Left forelimb (tissue), 1 donor: ENCODE measurements at regions not wholly inside any gene's neighbourhood (a gene's known extent, or its start where the extent isn't known, plus 50 kb on each side); places are given as distances from the start of the nearest gene placed in this dataset.
A peak's percentile ranks its signal among the peaks of the same experiment; 100 is the strongest.

Source experiments
- DNase-seq: peaks from one replicate; pipeline ENCODE4 v3.0.0-alpha.2; 2018; ENCODE audit warnings: low spot score

DNA sequence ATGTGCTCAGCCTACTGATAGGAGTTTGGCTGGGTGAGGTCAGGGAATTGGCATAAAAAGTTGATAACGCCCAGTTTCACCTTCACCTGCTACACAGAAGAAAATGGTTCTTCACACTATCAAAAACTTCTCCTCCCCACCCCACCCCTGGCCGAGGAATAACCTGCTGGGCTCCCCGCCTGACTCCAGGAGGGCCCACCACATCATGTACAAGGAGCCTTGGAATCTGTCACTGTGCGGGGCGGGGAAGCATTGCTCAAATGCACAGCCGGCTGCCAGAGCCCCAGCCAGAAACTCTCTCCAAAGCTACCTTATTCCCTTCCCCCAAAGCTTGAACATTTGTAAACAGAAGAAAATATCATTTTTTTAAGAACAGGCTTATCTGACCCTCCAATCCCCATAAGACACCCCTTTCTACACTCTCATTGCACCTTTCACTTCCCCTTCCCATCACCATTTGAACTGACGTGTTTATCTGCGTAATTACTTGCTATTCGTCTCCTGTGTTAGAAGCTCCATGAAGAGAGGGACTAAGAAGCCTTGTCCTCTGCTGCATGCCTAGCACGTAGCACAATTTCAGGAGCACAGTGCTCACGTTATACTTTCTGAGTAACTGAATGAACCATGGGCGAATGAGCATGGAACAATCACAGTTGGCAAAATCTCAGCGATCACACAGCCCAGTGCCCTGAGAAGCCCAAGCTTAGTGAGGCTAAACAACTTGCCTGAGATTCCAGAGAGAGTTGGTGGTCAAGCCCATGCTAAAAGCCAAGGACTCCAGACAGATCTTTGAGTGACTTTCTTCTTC, 82.9 kb downstream of the HES1 start:
- DNase-seq = no peak

DNA sequence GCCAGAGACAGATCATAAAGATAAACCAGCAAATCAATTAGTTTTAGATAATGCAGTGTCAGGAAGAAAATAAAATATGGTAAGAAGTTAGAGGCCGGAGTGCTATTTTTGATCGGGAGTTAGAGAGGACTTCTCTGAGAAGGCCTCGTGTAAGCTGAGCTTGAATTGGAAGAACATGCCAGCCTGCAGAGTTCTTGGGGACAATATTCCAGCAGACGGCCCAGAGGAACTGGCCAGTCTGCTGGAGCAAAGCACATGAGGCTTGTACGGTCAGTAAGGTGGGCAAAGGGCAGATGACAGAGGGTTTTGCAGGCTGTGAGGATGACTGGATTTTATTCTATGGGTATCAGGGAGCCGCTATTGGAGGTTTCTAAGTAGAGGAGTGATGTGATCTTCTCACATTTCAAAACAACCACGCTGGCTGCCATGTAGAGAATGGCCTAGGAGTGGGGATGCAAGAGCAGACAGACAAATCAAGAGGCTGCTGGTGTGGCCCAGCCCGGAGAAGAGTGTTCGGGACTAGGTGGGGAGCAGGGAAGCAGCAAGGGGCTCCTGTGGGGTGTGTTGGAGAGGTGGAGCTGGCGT, 84.0 kb downstream of the HES1 start:
- no peak for DNase-seq

DNA sequence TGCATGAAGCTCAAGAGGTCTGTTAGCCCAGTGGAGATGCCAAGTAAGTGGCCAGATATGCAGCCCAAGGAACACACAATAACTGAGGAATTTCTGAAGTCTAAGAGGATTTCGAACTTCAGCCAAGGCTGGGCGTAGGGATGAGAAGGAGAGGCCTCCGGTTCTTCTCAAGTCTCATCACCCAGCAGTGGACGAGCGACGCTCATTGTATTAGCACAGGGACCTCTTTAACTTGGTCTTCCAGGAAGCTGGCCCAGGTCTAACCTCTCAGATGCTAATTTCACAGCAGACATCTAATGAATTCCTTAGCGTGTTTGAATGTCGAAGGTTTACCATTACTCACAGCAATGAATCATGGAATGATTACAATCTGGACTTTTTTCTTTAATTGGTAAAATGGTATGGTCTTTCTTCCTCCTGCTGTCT, 85.0 kb downstream of the HES1 start:
- no peak for DNase-seq

DNA sequence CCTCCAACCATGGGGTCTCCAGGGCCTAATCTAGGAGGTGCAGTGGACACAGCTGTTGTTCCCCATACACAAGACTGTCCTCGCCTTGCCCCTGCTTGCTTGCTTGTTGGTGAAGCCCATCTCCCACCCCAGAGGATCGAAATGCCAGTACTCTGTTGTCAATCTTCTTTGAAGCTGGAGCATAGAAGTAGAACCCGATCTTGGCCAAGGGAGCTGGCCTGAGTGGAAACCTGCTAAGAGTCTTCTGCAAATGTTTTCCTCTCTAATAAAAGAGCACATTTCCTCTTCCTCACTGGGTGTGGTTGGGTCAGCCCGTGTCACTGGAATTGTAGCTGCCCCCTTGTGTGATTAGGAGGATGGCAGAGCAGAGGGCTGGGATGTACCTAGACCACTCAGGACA, 85.4 kb downstream of the HES1 start:
- no peak for DNase-seq

DNA sequence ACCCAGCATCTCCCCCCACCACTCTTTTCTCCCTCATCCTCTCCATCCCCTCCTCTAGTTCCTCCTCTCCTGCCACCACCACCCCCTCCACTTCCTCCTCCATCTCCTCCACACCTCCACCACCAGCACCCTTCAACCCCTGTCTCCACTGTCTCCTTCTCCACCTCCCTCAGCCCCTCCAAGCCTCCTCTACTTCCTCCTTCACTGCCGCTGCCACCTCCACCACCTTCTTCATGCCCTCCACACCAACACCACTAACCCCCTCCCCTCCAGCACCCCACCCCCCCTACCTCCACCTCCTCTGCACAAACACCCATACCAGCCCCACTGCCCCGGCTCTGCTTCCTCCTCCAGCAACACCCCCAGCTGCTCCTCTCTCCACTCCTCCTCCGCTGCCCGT, 88.0 kb downstream of the HES1 start:
- no peak for DNase-seq

DNA sequence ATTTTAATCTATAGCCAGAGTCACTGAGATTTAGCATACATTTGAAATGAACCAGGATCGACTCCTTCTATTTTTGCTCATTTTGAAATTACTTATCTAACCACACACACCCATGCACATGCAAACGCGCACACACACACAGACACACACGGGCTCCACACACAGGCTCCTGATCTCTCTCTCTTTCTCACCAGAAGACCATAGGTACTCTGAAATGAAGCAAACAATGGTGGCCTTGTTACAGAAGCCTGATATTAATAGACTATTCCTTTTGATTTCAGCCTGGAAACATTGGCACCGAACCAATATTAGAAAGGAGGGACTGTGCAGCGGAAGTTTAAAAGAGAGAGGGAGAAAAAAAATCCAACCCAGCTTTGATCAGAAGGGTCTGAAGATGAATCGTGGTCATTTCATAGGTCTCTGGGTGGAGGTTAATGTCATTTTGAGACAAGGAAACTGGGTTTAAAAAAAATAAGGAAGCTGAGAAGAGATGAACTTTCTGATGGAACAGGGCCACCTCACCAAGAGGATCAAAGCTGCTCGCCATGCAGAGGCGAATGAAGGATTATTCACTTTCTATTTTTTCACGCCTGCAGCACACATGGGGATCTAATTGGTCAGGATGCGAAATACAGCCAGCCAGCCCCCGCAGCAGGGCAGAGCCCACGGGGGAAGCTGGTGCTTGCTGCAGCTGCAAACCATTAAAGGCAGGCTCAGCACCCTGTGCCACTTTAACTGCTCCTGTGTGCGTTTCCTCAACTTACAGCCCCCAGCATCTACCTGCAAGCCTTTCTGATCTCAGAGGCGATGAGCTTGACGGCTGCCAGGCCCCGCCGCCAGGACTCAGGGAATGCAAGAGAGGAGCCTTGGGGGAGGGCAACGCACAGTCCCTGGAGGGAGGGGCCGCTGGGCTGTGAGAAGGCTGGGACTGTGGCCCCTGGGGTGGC, 88.8 kb downstream of the HES1 start:
- no peak for DNase-seq

DNA sequence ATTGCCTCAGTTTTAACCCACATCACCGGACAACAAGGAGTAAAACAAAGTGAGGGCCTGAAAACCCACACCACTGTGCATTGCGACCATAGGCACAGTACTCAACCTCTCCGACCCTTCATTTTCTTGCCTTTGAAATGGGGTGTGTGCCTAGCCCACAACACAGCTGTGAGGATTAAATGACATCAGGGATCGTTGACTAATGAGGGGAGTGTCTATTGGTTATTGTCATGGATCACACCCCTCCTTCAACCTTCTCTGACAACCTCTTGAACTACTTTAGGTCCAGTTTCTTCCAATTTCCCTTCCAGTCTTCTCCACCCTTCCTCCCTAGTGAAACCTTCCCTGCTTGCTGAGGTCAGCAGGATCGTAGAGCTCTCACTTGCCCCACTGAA, 89.5 kb downstream of the HES1 start:
- no peak for DNase-seq

DNA sequence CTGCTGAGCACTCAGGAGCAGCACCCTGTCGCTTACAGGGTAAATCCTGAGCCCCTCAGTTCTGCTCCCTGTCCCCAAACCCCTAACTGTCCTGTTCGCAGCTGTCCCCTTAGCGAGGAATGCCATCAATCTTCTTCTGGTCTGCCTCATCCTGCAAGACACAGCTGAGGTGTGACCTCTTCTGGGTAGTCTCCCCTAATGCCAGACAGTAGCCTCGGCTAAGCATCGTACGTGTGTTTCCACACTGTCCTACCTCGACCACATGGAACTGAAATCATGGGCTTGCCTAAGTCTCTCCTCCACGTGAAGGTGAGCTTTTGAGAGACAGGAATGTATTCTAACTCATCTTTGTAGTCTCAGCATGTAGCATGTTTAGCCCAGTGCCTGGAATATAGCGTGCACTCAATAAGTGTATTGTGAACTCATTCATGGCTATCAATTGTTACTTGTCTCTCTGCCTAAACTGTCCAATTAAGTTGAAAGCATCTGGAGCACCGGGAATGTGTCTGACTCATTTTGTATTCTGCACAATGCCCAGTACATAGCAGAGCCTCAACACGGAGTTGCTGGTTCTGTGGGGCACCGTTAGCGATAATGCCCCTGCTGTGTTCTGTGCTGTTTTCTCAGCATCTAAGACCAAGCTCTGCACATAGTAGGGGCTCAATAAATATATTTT, 90.2 kb downstream of the HES1 start:
- DNase-seq = no peak

DNA sequence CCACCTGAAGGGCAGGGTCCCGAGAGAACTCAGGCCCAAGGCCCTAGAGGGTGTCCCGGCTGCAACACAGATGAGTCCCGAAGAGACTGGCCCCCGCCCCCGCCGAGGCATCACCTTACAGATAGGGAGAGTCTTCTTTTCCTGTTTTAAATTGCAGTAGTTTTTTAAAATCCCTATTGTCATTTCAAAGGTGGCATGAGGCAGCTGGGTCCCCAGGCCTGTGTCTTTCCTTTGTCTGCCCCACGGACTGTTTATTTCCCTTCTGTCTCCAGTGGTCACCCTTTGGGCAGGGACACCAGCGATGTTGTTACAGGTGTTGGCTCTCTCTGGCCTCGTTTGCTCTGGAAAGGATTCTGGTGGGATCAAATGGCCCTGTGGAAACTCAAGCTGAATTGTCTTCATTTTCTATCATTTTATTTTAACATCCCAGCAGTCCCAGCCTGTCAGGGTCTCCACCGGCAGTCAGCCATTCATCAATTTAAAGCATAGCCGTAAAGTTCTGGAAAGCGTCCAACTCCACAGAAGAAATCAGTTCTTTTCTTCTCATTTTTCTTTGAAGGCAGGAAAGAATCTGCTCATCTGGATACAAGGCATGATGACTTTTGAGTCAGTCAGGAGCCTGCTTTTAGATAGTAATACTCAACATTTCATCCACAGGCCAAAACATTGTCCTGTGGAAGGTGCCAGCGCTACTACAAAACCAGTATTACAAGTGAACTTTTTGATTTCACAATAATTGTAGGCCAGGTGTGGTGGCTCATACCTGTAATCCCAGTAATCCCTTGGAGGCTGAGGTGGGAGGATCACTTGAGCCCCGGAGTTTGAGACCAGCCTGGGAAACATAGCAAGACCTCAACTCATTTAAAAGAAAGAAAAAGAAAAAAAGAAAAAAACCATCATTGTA, 96.2 kb downstream of the HES1 start:
- DNase-seq = no peak

DNA sequence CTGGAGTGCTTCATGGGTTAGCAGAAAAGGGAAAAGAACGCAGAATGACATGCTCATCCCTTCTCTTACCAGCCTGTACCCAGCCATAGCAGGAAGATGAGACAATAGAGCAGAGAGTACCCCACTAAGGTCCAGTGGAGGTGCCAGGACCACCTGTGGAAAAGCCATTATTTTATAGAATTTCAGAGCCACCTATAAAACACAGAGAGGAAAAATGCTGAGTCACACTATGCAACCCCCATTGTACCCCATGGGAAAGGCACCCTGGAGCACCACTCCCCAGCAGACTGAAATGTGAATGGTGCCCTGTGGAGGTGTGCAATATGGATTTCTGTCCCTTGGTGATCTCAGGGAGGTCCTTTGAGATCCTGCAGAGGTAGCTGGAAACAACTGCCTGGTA, 97.2 kb downstream of the HES1 start:
- DNase-seq = no peak

DNA sequence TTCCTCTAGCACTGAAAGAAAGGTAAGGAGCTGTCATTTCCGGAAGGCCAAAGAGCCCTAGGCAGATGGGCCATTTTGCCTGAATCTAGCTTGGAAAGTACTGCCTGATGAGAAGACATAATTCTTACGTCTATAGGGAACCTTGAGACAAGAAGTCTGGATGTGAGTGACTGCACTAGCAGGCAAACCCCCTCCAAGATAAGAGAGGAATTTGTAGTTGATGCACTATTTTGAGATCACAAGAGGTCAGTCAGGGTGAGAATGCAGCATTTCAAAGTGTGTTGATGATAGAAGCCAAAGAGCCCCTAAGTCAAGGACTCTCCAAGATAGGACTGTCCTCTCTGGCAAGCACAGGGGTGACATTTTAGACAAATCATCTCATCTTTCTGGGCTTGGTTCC, 99.2 kb downstream of the HES1 start:
- DNase-seq = no peak

DNA sequence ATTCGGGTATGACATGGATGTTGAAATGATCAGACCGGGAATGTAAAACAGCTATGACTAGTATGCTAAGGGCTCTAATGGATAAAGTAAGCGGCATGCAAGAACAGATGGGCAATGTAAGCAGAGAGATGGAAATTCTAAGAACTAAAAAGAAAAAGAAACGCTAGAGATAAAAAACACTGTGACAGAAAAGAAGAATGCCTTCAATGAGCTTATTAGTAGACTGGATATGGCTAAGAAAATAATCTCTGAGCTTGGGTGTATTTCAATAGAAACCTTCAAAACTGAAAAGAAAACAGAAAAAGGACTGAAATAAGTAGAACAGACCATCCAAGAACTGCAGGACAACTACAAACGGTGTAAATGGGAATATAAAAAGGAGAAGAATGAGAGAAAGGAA, 101.2 kb downstream of the HES1 start:
- DNase-seq = no peak

DNA sequence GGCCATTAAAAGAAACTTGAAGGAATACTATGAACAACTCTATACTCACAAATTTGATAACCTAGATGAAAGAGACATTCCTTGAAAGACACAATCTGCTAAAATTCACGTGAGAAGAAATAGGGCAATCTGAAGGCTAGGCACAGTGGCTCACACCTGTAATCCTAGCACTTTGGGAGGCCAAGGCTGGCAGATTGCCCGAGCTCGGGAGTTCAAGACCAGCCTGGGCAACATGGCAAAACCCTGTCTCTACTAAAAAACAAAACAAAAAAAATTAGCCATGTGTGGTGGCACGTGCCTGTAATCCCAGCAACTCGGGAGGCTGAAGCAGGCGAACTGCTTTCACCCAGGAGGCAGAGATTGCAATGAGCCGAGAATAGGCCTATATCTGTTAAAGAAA, 104.8 kb downstream of the HES1 start:
- no peak for DNase-seq

DNA sequence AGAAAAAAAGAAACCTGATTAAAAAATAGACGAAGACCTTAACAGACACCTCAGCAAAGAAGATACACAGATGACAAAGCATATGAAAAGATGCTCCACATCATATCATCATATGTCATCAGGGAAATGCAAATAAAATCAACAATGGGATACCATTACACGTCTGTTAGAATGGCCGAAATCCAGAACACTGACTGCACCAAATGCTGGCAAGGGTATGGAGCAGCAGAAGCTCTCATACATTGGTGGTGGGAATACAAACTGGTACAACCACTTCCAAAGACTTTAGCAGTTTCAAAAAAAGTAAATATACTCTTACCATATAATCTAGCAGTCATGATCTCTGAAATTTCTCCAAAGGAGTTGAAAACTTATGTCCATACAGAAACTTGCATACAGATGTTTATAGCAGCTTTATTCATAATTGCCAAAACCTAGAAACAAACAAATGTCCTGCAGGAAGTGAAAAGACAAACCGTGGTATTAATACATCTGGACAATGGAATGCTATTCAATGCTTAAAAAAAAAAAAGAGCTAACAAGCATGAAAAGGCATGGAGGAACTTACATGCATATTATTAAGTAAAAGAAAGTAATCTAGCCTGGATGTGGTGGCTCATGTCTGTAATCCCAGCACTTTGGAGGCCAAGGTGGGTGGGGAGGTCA, 107.4 kb downstream of the HES1 start:
- no peak for DNase-seq

DNA sequence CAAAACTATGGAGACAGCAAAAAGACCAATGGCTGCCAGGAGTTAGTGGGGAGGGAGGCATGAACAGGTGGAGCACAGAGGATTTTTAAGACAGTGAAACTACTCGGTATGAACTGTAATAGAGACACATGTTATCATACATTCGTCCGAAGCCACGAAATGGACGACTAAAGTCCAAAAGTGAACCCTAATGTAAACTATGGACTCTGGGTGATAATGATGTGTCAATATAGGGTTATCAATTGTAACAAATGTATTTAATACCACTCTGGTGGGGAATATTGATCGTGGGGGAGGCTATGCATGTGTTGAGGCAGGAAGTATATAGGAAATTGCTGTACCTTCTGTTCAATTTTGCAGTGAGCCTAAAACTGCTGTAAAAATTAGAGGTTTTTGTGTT, 107.0 kb downstream of the CPN2 start:
- DNase-seq = no peak

DNA sequence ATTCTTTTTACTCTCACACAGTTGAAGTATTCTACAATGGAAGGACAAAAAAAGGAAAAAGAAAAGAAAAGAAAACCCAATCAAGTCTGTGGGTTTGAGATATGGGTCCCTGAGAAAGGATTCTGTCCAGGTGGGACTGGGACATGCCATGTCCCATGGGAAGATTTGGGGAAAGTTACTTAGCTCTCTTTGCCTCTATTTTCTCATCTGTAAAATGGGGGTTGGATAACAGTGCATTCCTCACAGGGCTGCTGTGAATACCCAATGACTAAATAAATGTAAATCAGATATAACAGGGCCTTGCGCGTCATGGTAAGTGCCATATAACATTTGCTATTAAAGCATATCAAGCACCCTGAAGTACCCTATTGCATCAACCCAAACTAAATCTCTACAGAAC, 105.7 kb downstream of the CPN2 start:
- no peak for DNase-seq

DNA sequence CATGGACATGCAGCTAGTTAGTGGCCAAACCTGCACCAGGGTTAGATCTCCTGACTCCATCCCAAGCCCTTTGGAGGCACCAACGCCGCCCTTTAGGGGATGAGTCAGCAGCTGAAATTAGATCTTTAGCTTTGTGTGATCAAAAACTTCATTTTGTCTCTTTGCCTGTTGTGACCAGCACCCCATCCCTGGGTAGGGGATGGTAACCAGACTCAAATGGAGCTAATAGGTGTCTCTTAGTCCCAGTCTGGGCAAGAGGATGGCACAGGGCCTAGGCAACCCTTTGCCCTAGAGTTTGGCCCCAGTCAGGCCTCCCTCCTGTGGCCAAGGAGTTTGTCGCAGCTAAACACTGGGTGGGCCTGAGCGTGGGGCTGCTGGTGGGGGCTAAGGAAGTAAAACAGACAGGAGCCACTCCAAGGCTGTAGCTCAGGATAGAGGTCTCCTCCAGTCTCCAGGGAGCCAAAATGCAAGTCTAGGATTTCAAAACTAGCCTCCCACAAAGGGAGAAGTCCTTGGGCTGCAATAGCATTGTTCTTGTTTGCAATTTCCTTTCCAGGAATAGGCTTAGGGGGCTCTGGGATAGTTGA, 105.1 kb downstream of the CPN2 start:
- peak; percentile 54 for DNase-seq

DNA sequence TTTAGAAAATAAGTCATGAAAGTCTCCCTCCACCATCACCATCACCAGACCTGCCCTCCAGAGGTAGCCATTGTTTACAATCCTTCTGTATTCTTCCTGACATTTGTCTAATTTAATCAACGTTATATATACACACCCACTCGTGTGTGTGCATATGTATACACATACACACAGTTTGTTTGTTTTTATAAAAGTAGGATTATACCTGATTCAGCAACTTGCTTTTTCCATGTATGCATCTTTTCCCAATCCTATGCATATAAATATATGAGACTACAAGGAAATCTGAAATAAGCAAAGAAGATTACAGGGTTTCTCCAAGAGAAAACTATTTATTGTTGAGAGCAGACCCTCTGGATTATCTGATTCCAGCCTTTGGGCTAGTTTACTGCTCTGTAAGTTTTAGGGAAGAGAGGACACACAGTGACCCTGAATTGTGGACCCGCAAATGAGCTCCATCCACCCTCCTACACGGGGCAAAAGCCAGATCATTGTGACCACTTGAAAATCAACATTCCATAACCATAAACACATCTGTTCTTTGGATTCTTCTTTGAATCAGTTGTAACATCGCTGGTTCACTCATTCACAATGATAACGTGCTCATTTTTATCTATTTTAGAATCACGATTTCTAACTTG, 104.3 kb downstream of the CPN2 start:
- DNase-seq = no peak

DNA sequence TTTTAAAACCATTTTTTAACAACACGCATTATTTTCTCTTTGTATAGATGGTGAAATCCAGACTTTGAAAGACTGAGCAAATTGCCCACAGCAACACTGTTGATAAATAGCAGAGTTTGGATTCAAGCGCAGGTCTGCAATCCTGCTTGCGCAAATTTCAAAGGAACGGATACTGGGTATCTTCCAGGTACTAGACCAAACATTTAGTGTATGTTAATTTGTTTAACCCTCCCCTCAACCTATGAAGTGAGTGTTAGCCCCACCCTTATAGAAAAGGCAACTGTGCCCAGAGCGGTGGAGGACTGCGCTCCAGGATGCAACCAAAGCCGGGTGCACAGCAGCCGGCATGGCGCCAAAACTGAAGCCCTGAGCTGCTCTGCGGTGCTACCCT, 103.8 kb downstream of the CPN2 start:
- no peak for DNase-seq
